DOHH2 (cell line): ENCODE measurements at regions not wholly inside any gene's neighbourhood (a gene's known extent, or its start where the extent isn't known, plus 50 kb on each side); places are given as distances from the start of the nearest gene placed in this dataset.

Source experiments
- EZH2phosphoT487 ChIP-seq: fragments of 200-600 bp; sonication (generic); IDR thresholded peaks from 2 replicates; pipeline ENCODE4 v1.6.1; 2017; ENCODE audit warnings: borderline replicate concordance, mild to moderate bottlenecking, antibody characterized with exemption, low read length, moderate library complexity, mixed read lengths
- TF ChIP-seq, protein P1 (sequence below): fragments of 200-600 bp; sonication (generic); IDR thresholded peaks from one replicate; pipeline ENCODE4 v1.5.1; 2014; ENCODE audit warnings: antibody characterized with exemption, mild to moderate bottlenecking, low read depth, low read length; ENCODE audit not compliant: poor library complexity, severe bottlenecking

DNA sequence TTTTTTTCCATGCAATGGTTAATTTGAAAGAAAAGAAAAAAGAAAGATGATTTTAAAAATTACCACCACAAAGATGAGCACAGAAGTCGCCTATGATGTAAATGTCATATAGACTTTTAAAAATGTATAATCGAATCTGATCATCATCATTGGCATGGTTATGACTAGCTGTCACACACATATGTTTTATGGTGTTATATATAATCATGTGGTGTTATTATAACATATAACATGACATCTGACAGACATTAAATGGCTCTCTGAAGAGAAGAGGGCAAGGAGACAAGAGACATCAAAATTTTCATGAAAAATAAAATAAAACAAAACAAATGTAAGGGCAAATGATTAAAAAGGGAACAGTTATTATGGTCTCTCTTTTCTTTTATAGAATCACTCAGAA, 217.5 kb downstream of the TMEM161B start:
- TF ChIP-seq, protein P1, sequence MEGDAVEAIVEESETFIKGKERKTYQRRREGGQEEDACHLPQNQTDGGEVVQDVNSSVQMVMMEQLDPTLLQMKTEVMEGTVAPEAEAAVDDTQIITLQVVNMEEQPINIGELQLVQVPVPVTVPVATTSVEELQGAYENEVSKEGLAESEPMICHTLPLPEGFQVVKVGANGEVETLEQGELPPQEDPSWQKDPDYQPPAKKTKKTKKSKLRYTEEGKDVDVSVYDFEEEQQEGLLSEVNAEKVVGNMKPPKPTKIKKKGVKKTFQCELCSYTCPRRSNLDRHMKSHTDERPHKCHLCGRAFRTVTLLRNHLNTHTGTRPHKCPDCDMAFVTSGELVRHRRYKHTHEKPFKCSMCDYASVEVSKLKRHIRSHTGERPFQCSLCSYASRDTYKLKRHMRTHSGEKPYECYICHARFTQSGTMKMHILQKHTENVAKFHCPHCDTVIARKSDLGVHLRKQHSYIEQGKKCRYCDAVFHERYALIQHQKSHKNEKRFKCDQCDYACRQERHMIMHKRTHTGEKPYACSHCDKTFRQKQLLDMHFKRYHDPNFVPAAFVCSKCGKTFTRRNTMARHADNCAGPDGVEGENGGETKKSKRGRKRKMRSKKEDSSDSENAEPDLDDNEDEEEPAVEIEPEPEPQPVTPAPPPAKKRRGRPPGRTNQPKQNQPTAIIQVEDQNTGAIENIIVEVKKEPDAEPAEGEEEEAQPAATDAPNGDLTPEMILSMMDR: no peak
- no peak for TF ChIP-seq EZH2phosphoT487
